ENCODE measurements at regions not wholly inside any gene's neighbourhood (a gene's known extent, or its start where the extent isn't known, plus 50 kb on each side); places are given as distances from the start of the nearest gene placed in this dataset.

- FAIRE-seq (no peak), DNase-seq (ENCODE audit: low read depth) (no peak)
- no peak overlapping the region for H3K4me3 Mint-ChIP-seq (ENCODE audit: unreplicated experiment)
- H3K79me2 ChIP-seq (ENCODE audit: insufficient read depth, low read length): no peaks in the 10 kb centered on the region
- H3K9me3 Mint-ChIP-seq (ENCODE audit: unreplicated experiment): no peaks in the 10 kb centered on the region
- no peak overlapping the region for H3K4me3 ChIP-seq (ENCODE audit: insufficient read depth, low read depth, low read length)
- no peaks in the 10 kb centered on the region for H3K36me3 Mint-ChIP-seq (ENCODE audit: low read depth, unreplicated experiment)
- no peaks in the 10 kb centered on the region for H3K4me1 ChIP-seq (ENCODE audit: insufficient read depth, low read length)
- H3K27me3 ChIP-seq (ENCODE audit: insufficient read depth, low read length): no peaks in the 10 kb centered on the region
- H3K36me3 ChIP-seq (ENCODE audit: insufficient read depth, low read length): no peaks in the 10 kb centered on the region
- H3K27ac Mint-ChIP-seq (ENCODE audit: unreplicated experiment): no peak overlapping the region
- no peaks in the 10 kb centered on the region for H3K9me3 ChIP-seq (ENCODE audit: insufficient read depth, low read depth, low read length)
- no peak overlapping the region for H3K9ac ChIP-seq (ENCODE audit: low read length)
- no peak overlapping the region for H3K4me2 ChIP-seq (ENCODE audit: low read length)
- no peak overlapping the region for H2AFZ ChIP-seq (ENCODE audit: low read depth, low read length)
- no peak overlapping the region for H3K27ac ChIP-seq (ENCODE audit: low read depth, low read length)
- H3K27me3 Mint-ChIP-seq (ENCODE audit: low read depth, unreplicated experiment): peaks cover 4% of the 10 kb centered on the region
- H3K4me1 Mint-ChIP-seq (ENCODE audit: low read depth, unreplicated experiment): no peaks in the 10 kb centered on the region
- no peaks in the 10 kb centered on the region for H4K20me1 ChIP-seq (ENCODE audit: insufficient read depth, low read length)
- TF ChIP-seq CTCF (IDR thresholded peaks at IDR 0.05; ENCODE audit: insufficient read depth, low read depth, low read length) (no peak), EZH2 (IDR thresholded peaks at IDR 0.05; ENCODE audit: insufficient read depth, low read length) (no peak)
These were observed 122.2 kb upstream of the PDGFD start for GRCh38 chr11:104286129-104286528.

GRCh38 chr11:104279587-104279986, 115.6 kb upstream of the PDGFD start:
- no peak for FAIRE-seq

More at GRCh38 chr11:104279587-104279986, 115.6 kb upstream of the PDGFD start:
- no peak overlapping the region for H3K4me3 ChIP-seq (ENCODE audit: insufficient read depth, low read depth, low read length)
- no peaks in the 10 kb centered on the region for H3K27me3 Mint-ChIP-seq (ENCODE audit: low read depth, unreplicated experiment)
- H3K36me3 ChIP-seq (ENCODE audit: insufficient read depth, low read length): no peaks in the 10 kb centered on the region
- H3K27ac ChIP-seq (ENCODE audit: low read depth, low read length): no peak overlapping the region
- TF ChIP-seq EZH2 (IDR thresholded peaks at IDR 0.05; ENCODE audit: insufficient read depth, low read length) (no peak), CTCF (IDR thresholded peaks at IDR 0.05; ENCODE audit: insufficient read depth, low read depth, low read length) (no peak)
- H3K27ac Mint-ChIP-seq (ENCODE audit: unreplicated experiment): no peak overlapping the region
- no peak overlapping the region for H3K9ac ChIP-seq (ENCODE audit: low read length)
- H3K36me3 Mint-ChIP-seq (ENCODE audit: low read depth, unreplicated experiment): no peaks in the 10 kb centered on the region
- DNase-seq (ENCODE audit: low read depth): no peak
- H3K79me2 ChIP-seq (ENCODE audit: insufficient read depth, low read length): no peaks in the 10 kb centered on the region
- no peaks in the 10 kb centered on the region for H3K27me3 ChIP-seq (ENCODE audit: insufficient read depth, low read length)
- H3K9me3 Mint-ChIP-seq (ENCODE audit: unreplicated experiment): no peaks in the 10 kb centered on the region
- H3K9me3 ChIP-seq (ENCODE audit: insufficient read depth, low read depth, low read length): no peaks in the 10 kb centered on the region
- H3K4me3 Mint-ChIP-seq (ENCODE audit: unreplicated experiment): no peak overlapping the region
- H3K4me1 ChIP-seq (ENCODE audit: insufficient read depth, low read length): no peaks in the 10 kb centered on the region
- H3K4me2 ChIP-seq (ENCODE audit: low read length): no peak overlapping the region
- no peak overlapping the region for H2AFZ ChIP-seq (ENCODE audit: low read depth, low read length)
- no peaks in the 10 kb centered on the region for H4K20me1 ChIP-seq (ENCODE audit: insufficient read depth, low read length)
- no peaks in the 10 kb centered on the region for H3K4me1 Mint-ChIP-seq (ENCODE audit: low read depth, unreplicated experiment)
